Transverse colon (tissue), 4 donors: ENCODE measurements at regions not wholly inside any gene's neighbourhood (a gene's known extent, or its start where the extent isn't known, plus 50 kb on each side); places are given as distances from the start of the nearest gene placed in this dataset.

Experiments used
- EP300 ChIP-seq: sonication (generic); formaldehyde crosslinking; IDR thresholded peaks from one replicate; pipeline ENCODE4 v1.6.1; 2017; ENCODE audit warnings: antibody characterized with exemption, low read depth
- POLR2A ChIP-seq: fragments of 450-650 bp; IDR thresholded peaks from one replicate; pipeline ENCODE4 v1.6.1; 2016; ENCODE audit warnings: antibody characterized with exemption, mild to moderate bottlenecking, moderate library complexity
- POLR2AphosphoS5 ChIP-seq, 3 donors: sonication (generic); formaldehyde crosslinking; IDR thresholded peaks; one replicate each; pipeline ENCODE4 v1.6.1; 2016; ENCODE audit warnings: antibody characterized with exemption in 3 of 3
- TF ChIP-seq, protein P1 (sequence below), 5 experiments: fragments of 200-600 bp in 3 of 5; fragments of 450-650 bp in 2 of 5; sonication (generic) in 3 of 5; IDR thresholded peaks; 1 replicate in 2 of 5; 2 replicates in 3 of 5; pipeline ENCODE4 v1.5.1; 2016 to 2017; ENCODE audit warnings: antibody characterized with exemption in 5 of 5, inconsistent platforms in 3 of 5, mild to moderate bottlenecking in 2 of 5, moderate library complexity in 1 of 5

DNA sequence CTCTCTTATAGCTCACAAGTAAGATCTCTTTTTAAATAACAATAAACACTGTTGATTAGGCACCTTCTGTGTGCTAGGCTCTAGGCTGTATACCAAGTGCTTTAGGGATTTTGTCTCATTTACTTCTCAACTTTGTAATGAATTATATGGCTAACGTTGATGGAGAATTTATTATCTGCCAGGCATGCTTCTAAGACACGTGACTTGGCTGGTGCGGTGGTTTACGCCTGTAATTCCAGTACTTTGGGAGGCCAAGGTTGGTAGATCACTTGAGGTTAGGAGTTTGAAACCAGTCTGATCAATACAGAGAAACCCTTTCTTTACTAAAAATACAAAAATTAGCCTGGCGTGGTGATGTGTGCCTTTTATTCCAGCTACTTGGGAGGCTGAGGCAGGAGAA is 1202.8 kb upstream of the TMEM132C start:
- TF ChIP-seq POLR2A (no peak), POLR2AphosphoS5 (IDR thresholded peaks at IDR 0.05) (no peak), EP300 (no peak)
- TF ChIP-seq, protein P1, sequence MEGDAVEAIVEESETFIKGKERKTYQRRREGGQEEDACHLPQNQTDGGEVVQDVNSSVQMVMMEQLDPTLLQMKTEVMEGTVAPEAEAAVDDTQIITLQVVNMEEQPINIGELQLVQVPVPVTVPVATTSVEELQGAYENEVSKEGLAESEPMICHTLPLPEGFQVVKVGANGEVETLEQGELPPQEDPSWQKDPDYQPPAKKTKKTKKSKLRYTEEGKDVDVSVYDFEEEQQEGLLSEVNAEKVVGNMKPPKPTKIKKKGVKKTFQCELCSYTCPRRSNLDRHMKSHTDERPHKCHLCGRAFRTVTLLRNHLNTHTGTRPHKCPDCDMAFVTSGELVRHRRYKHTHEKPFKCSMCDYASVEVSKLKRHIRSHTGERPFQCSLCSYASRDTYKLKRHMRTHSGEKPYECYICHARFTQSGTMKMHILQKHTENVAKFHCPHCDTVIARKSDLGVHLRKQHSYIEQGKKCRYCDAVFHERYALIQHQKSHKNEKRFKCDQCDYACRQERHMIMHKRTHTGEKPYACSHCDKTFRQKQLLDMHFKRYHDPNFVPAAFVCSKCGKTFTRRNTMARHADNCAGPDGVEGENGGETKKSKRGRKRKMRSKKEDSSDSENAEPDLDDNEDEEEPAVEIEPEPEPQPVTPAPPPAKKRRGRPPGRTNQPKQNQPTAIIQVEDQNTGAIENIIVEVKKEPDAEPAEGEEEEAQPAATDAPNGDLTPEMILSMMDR (IDR thresholded peaks at IDR 0.05) = no peak
